GM23248 (cell line): ENCODE measurements at regions not wholly inside any gene's neighbourhood (a gene's known extent, or its start where the extent isn't known, plus 50 kb on each side); places are given as distances from the start of the nearest gene placed in this dataset.

Source experiments
- EZH2 ChIP-seq: fragments of 200-600 bp; sonication (generic); IDR thresholded peaks from 2 replicates; pipeline ENCODE4 v1.6.1; 2018; ENCODE audit warnings: antibody characterized with exemption, mild to moderate bottlenecking; ENCODE audit not compliant: insufficient read depth, poor library complexity, severe bottlenecking
- EZH2phosphoT487 ChIP-seq: fragments of 200-600 bp; sonication (generic); IDR thresholded peaks from 2 replicates; pipeline ENCODE4 v1.6.1; 2018; ENCODE audit warnings: antibody characterized with exemption, moderate library complexity, mild to moderate bottlenecking, low read depth; ENCODE audit not compliant: insufficient read depth

- no peak for TF ChIP-seq EZH2
- no peak for TF ChIP-seq EZH2phosphoT487
These were observed 143.6 kb upstream of the VRK1 start for GRCh38 chr14:96653597-96653996.
